NCI-H146 treated with DMSO at 0.1 percent for 48 hours (cell line): ENCODE measurements at regions not wholly inside any gene's neighbourhood (a gene's known extent, or its start where the extent isn't known, plus 50 kb on each side); places are given as distances from the start of the nearest gene placed in this dataset.

Experiments used
- DNase-seq: peaks from one replicate; lab custom pipeline; 2025; ENCODE audit not compliant: unreplicated experiment; lab: John Stamatoyannopoulos, UW

DNA sequence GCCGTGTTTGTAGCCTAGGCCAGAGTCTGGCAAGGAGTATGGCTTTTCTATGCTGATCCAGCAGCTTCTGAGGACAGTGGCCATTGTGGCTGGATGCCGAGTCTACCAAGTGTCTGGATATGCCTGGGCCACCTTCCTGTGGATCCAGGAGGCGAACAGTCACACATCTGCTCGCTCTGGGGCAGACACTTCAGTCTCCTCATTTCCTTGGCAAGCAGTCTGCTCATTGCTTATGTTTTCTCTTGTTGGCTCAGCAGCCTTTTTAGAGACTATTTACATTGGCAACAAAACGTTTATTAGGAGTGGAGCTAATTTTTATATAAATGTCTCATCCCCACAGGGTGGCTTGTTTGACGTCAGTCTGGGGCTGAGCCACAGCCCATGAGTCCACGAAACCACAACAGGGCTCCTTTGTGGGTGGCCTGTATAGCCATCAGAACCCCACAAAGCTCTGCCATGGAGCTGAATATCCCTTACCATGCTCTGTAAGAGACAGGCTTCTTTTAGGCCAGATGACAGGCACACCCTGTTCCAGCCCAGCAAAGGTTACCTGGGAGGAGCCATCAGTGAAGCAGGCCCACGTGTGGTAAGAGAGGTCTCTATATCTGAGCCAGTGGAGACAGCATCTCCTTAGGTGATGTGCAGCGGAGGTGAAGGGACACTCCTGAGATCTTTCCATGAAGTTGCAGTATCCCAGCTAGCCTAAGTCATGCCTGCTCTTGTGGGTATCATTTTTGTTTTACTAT, 221.7 kb downstream of the DIRAS2 start:
- no peak for DNase-seq

DNA sequence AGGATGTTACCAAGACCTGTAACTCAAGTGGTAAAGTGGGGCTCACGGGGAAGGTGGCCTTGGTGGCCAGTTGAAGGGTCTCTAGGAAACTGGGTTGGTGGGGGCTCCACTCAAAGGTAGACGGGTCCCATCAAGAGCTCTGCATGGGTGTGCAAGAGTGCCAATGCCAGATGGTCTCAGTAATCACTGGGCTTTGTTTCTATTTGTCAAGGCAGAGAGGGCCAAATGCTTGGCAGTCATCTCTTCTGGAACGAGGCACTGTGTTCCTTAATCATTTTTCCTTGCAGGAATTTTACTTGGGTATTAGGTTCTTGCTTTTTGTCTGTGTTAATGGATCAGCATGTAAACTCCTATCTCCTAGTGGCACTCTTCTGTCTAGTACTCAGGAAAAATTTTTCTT, 220.8 kb downstream of the DIRAS2 start:
- no peak for DNase-seq

DNA sequence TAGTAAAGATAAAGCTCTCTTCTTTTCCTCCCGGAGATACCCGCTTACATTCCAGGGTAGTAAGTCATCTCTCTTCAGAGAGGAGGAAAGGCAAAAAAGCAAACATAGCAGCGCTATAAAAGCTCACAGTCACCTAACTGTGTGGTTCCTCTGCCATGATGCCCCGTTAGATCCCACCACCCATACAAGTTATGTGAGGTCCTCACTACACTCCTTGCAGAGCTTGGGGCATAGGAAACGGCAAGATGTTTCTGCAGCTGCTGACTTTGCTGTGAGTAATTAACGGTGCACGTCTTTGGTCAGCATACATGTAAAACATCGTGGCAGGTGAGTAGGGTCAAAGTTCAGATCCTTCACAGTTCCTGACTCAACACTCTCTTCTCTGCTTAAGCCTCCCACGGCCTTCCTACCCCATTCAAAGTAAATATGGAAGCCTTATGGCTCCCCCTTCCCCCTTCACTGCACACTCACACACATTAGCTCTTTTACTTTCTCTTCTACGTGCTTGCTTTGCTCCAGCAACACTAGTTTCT, 218.9 kb downstream of the DIRAS2 start:
- DNase-seq, result no peak

DNA sequence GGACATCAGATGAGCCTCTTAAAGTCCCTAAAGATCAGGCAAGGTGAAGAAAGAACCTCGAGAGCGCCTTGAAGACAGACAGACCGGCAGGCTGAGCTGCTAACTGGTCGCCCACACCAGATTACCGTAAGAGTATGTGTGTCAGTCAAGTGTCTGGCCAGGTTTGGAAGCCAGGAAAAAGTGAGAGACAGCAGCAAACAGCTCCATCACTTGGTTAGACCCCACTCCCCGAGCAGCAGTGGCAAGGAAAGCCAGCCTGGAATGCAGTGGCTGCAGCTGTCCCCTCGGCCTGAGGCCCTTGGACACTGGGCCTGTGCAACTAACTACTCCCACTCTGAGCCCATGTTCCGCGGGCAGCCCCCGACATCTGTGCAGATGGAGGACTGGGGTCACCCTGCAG, 214.1 kb downstream of the DIRAS2 start:
- no peak for DNase-seq

DNA sequence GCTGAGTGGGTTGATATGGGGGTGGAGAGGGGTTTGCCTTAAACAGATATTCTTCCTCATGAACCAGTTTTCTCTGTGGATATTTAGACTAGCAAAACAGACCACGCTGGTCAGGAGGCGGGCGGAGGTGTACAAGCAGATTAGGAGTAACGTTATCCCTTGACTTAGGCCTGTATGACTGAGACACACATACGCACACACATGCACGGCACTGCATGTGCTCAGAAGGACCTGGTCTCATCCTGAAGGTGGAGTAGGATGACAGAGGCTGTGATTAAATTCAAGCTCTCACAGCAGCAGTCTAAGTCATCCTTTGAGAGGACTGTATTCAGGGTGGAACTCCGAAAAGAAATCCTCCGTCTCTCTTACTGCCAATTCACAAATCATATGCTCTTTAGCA, 209.7 kb downstream of the DIRAS2 start:
- no peak for DNase-seq

DNA sequence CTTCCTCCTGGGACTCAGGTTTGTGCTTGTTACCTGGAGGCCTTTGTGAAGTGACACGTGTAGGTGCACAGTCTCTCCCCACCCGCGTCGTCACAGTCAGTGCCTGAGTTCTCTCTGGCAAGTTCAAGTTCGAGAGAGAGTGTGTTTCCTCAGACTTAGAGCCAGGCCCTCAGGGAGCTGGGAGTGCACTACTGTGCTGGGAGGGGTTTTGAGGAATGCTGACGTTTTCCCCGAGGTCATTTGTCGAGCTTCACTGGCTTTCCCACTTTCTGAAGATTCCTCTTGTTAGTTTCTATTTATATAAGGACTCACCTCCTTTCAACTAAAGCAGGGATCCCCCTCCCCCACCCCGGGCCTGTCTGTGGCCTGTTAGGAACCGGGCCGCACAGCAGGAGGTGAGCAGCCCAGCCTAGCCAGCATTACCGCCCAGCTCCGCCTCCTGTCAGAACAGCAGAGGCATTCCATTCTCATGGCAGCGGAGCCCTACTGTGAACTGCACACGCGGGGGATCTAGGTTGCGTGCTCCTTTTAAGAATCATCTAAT, 209.2 kb downstream of the DIRAS2 start:
- peak; percentile 12 for DNase-seq

DNA sequence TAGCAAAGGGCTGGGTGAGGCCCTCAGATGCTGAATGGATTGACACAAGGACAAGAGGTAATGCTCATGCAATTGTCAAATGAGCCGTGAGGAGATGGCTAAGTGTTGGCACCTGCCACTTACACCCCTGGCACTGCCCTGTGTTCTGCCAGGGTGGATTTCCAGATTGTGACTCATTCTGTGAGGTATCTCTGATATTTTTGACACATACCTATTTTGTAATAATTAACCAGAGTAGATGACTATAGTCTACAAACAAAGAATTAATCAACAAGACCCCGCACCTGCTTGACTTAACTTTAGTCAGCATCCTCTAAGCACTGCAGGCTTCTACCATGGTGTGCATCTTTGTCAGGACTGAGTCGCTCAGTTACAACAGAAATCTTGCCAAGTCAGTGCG, 200.8 kb downstream of the DIRAS2 start:
- no peak for DNase-seq

DNA sequence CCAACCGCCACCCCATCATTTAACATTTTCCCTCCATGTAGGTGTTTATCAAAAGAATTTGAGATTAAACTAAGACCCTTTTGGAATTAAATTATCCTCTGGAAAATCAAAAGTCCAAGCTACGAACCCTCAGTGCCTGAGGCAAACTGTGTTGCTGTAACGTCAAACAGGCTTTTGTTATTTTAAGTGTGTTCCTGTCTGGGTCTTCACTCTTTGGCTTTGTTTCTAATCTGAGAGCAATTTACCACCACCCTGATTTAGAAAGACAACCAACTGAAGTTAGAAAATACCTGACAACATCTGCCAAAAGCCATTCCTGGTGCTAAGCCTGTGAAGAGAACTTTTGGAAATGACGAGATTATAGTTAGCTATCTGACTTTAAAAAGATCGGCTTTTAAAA, 199.9 kb downstream of the DIRAS2 start:
- peak; percentile 23 for DNase-seq

DNA sequence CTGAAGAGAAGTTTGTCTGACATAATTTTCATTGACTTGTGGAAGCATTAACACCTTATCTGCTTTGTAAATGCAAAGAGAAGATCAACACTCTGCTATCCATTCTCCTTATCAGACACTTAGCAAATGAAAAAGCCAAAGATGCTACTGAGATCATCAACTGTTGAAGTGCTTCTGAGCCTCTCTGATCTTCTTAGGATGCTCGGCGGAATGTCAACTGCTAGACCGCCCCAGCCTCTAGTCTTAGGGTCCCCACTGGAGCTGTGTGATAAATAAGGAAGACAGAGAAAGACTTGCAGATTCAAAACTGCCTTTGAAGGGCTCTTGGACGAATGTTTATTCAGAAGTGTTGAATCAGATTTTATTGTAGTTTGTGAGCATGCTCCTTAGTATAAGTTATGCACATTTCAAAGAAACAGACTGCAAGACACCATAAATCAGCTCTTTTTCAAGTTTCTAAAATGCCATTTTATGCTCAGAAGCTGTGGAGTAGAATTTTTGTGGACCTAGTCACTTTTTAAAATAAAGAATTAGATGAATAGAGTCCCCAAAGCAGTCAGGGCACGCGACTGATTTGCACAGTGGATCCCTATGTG, 197.9 kb downstream of the DIRAS2 start:
- no peak for DNase-seq

DNA sequence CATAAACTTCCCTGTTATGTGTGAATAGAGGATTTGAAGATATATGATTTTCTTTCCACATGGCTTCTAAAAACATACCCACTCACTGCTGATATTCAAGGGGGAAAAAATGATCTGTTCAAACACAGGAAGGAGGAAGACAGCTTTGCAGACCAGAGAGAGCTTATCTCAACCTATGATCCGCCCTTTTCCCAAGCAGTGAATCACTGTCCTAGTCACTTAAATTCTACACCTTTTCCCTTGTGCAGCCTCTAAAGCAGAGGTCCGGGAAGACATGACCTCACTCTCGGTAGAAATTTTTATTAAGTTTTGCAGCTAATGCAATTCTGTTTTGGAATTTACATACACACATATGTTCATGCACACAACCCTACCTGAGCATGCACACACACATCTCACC, 197.2 kb downstream of the DIRAS2 start:
- DNase-seq, result no peak

DNA sequence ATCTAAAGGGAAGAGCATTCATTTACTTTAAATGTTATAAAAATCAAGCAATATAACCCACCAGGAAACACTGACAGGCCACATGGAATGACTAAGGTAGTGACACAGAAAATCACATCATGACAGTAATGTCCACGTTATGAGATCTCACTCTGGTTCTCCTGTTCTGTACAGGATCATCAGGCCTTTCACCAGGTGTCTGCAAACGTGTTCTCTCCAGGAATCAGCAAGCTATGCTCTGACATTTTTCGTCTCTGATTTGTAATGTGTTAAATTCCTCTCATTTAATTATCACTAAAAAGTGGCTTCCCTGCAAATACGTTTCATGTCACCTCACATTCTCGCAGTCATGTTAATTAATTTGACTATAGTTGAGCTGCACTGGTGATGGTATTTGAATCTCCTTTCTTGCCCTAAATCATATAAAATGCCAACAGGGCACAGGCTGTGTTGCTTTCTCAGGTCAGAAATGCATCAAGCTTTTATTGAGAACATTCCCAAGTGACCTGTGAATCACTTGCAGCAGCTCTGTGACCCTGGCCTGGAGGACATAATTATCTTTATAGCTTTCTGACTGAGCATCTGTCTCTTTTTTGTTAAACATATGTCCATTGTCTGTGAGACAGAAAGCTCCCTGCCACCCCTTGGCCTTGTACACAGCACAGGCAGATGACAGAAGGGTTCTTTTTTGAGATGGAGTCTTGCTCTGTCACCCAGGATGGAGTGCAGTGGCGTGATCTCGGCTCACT, 196.2 kb downstream of the DIRAS2 start:
- peak; percentile 39 for DNase-seq

DNA sequence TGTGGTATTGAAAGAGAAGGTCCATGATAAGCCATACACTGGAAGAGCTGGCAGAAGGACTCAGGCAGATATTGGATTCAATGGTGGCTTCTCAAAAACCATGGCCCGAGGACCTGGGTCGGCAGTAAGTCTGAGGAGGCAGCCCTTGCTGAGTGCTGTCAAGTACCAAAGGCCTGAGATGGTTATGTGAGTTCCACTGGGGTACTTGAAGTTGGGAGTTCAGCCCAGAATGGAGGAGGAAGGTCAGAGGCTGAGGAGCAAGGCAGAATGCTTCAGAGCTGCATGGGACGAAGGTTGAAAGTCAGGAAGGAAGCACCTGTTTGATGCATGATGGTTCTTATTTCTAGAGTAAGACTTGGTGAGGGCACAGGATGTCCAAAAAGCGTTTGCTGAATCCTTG, 194.9 kb downstream of the DIRAS2 start:
- no peak for DNase-seq

DNA sequence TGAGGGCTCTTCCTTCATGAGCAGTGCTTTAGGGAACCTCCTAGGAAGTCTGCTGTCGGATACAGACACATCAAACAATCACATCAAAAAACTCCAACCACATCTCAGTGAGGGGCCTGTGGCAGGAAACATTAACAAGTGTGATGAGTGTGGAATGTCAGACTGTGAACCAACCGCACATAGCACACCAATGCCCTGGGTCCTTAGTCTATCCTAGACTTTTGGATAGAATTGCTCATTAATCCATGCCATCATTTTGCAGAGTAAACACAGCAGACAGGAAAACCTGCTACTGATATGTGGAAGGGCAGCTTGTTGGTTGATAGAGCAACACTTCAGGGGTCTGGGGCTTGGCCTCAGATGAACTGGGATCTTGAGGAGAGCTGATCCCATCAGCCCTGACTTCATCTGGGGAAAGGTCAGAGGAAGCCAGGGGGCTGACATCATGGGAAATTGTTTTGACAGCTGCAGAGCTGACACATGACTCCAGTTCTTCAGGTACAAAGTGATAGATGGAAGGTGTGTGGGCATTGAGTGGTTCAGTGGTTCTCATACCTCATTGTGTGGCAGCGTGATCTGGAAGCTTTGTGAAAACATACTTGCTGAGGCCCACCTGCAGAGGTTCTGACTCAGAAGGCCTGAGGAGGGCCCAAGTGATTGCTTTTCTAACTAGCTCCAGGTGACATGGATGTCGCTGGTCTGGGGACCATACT, 193.3 kb downstream of the DIRAS2 start:
- DNase-seq, result no peak

DNA sequence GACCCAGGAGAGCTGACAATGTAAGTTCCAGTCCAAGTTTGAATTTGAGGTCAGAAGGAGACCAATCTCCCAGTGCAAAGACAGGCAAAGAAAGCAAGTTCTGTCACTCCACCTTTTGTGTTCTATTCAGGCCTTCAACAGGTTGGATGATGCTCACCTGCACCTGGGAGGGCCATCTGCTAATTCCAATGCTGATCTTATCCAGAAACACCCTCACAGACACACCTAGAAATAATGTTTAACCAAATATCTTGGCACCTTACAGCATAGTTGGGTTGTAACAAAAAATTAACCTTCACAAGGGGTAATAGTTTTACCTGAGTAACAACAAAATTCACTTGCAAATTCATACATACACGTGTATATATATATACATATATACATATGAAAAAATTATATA, 190.8 kb downstream of the DIRAS2 start:
- no peak for DNase-seq

DNA sequence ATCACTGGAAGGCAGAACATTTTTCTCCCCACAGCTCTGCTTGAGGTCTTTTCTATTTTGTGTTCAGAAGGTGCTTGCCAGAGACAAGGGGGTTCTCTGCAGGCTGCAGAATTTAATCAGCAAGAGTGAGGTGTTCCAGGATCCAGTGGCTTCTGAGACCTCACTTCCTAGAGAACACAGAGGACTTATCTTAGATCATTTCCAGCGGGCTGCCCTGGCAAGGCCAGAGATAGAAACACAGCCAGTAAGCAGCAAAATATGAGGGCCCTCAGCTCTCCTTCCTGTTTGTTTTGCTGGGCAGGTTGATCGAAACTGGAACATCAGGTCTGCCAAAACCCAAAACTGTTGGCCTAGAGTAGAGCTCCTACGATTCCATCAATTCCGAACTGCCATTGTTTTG, 187.3 kb downstream of the DIRAS2 start:
- no peak for DNase-seq

DNA sequence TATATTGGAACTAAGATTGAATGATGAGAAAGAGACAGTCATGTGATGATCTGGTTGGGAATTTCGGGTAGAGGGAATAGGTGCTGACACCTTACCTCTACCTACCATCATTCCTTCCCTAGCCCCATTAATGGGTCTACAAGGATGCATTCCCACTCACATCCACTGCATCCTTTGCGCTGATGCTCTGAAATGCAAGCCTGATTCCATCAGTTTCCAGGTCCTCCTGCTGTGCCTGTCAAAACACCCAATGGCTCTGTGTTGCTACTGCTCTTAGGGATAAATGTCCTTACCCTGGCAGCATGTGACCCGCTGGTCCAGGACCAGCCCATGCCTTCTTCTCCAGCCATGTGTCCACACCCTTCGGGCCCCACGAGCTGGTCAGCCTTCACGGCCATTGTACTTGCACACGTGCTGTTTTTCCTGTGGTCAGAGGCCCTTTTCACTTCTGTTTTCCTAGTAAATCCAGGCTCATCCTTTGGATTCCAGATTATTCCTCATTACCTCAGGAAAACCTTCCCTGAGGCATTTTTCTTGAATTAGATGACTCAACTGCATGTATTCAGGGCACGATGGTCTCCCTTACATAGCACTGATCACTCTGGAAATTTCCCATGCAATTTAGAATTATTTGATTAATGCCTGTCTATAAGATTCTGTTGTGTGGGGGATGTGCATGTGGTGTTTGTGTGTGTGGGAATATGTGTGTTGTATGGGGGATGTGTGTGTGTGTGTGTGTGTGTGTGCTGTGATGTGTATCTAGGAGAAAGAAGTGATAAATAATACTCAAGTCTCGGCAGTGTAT, 185.0 kb downstream of the DIRAS2 start:
- no peak for DNase-seq

DNA sequence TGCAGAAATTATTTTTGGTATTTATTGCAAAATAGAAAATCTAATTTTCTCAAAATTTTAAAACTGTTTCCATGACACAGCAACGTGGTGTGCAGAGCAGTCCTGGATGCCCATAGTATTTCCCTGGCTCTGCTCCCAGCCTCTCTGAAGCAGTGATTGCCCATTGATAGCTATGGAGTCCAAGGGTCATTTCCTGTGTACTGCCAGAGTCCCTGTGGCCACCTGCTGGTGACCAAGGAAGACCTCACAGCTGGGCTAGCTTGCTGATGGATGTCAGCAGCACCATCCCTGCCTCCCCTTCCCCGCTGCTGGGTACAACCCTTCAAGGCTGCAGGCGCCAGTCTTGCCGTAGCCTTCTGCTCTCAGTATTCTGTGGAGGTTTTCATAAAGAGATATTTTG, 184.1 kb downstream of the DIRAS2 start:
- DNase-seq, result peak; percentile 36

DNA sequence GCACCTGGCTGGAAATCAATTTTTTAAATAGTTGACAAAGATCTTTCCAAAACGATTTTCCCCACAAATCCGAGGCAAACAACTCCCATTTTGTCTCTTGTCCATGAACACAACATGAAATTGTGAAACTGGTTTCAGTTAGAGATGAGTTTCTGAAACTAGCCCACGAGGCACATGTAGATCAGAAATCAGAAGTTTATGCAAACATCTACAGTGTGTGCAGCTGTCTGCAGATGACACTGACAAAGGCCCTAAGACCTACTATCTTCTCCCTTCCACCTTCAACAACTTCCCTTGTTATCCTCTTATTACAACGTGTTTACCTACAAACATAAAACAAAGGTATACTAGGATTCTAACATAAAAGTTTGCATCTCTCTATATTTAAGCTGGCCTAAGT, 183.3 kb downstream of the DIRAS2 start:
- no peak for DNase-seq

DNA sequence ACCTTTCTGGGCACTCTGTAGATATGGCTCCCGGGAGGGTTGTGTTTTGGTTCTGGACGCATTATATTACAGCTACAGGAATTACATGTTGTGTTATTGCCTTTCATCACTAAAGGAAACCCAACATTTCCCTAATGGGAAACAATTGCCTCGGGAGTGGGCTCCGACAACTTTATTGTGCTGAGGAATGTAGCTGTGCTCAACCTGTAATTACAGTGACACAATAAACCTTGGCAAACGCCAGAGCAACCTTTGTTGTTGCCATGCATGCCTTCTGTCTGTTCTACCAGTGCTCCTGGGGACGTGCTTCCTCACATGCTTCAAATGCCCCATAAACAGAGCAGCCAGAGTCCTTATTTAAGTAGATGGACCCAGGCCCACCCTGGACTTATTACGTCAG, 182.4 kb downstream of the DIRAS2 start:
- no peak for DNase-seq

DNA sequence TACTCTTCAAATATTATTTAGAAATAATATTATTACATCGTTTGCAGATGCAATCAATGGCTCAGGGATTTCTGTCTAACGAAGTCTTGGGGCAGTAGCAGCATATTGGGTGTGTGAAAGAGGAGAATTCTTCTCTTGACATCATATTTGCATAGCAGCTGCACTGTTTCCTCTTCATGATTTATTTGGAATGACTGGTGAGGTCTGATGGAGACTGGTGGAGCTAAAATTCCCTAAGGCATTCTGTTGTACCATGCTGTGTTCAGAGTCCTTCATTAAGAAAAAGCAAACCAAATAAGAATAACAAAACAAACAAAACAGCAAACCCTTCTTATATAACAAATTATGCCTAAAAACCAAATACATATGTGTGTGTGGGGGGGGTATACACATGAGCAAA, 177.6 kb downstream of the DIRAS2 start:
- peak; percentile 61 for DNase-seq
